H1 (cell line): ENCODE measurements at regions not wholly inside any gene's neighbourhood (a gene's known extent, or its start where the extent isn't known, plus 50 kb on each side); places are given as distances from the start of the nearest gene placed in this dataset.

ENCODE experiments used
- CTCF ChIA-PET: fragments of 300-600 bp; sonication (Branson Sonifier 250); formaldehyde crosslinking; loops from one replicate; lab custom pipeline; 2021; ENCODE audit not compliant: partially characterized antibody; lab: Charles Lee
- POLR2A ChIA-PET: fragments of 300-600 bp; sonication (Branson Sonifier 250); formaldehyde crosslinking; loops from one replicate; lab custom pipeline; 2021; ENCODE audit warnings: inconsistent platforms; ENCODE audit not compliant: partially characterized antibody; lab: Charles Lee
- DNase-seq, 2 experiments: peaks; one replicate each; pipeline versions ENCODE4 v3.0.0 to v3.0.0-alpha.2; 2010 to 2022; ENCODE audit warnings: low spot score in 2 of 2, low read depth in 1 of 2, mixed read lengths in 1 of 2
- FAIRE-seq: peaks from 2 replicates; lab custom pipeline; 2011; peaks lifted over from hg19 to GRCh38; lab: Jason Lieb, UNC
- H2AFZ ChIP-seq: 2 replicates; pipeline ENCODE4 v1.8.1; 2012; ENCODE audit warnings: low read length, inconsistent platforms
- H2AK5ac ChIP-seq: 2 replicates; pipeline ENCODE4 v1.6.1; 2013; ENCODE audit warnings: low read depth, low read length
- H2BK120ac ChIP-seq: replicated peaks from 2 replicates; pipeline ENCODE3; 2013; ENCODE audit warnings: low read depth, low read length, inconsistent platforms
- H2BK12ac ChIP-seq: 2 replicates; pipeline ENCODE4 v1.6.1; 2013; ENCODE audit warnings: low read depth, low read length
- H2BK15ac ChIP-seq: 2 replicates; pipeline ENCODE4 v1.6.1; 2013; ENCODE audit warnings: low read length
- H2BK20ac ChIP-seq: 2 replicates; pipeline ENCODE4 v1.6.1; 2013; ENCODE audit warnings: low read length
- H2BK5ac ChIP-seq: 2 replicates; pipeline ENCODE4 v1.6.1; 2013; ENCODE audit warnings: low read depth, low read length
- H3K14ac ChIP-seq: 2 replicates; pipeline ENCODE4 v1.6.1; 2013; ENCODE audit warnings: inconsistent platforms; ENCODE audit not compliant: insufficient read length
- H3K18ac ChIP-seq: 2 replicates; pipeline ENCODE4 v1.6.1; 2013; ENCODE audit warnings: low read length; ENCODE audit errors: extremely low read depth
- H3K23ac ChIP-seq: 2 replicates; pipeline ENCODE4 v1.6.1; 2013; ENCODE audit warnings: inconsistent platforms; ENCODE audit not compliant: insufficient read length
- H3K23me2 ChIP-seq: 2 replicates; pipeline ENCODE4 v1.6.1; 2013; ENCODE audit warnings: low read depth, low read length
- H3K27ac ChIP-seq: 2 replicates; pipeline ENCODE4 v1.6.1; 2011; ENCODE audit warnings: low read depth, low read length, inconsistent platforms
- H3K27me3 ChIP-seq, 4 experiments: replicated peaks in 1 of 4; 1 replicate in 1 of 4; 2 replicates in 3 of 4; pipeline versions ENCODE4 v1.6.1 to v1.8.1; 2011 to 2013; ENCODE audit warnings: low read length in 3 of 4, mild to moderate bottlenecking in 3 of 4, inconsistent platforms in 2 of 4, mixed read lengths in 2 of 4, moderate library complexity in 1 of 4; ENCODE audit not compliant: control insufficient read depth in 3 of 4, insufficient read depth in 3 of 4; ENCODE audit errors: extremely low read depth in 1 of 4
- H3K36me3 ChIP-seq, 4 experiments: 2 replicates each; pipeline versions ENCODE4 v1.6.1 to v1.8.1; 2011 to 2013; ENCODE audit warnings: mild to moderate bottlenecking in 4 of 4, low read length in 3 of 4, moderate library complexity in 2 of 4, control low read depth in 1 of 4, inconsistent platforms in 1 of 4; ENCODE audit not compliant: insufficient read depth in 4 of 4, control insufficient read depth in 2 of 4
- H3K4ac ChIP-seq: replicated peaks from 2 replicates; pipeline ENCODE3; 2013; ENCODE audit warnings: low read length, low read depth, mixed read lengths, inconsistent platforms; ENCODE audit not compliant: insufficient read length
- H3K4me1 ChIP-seq, 4 experiments: replicated peaks in 1 of 4; 1 replicate in 1 of 4; 2 replicates in 3 of 4; pipeline versions ENCODE4 v1.6.1 to v1.8.1; 2011 to 2013; ENCODE audit warnings: low read length in 3 of 4, inconsistent platforms in 2 of 4, mixed read lengths in 1 of 4; ENCODE audit not compliant: insufficient read depth in 4 of 4, control insufficient read depth in 3 of 4
- H3K4me2 ChIP-seq, 2 experiments: 2 replicates each; pipeline versions ENCODE4 v1.6.1 to v1.8.1; 2011 to 2013; ENCODE audit warnings: low read depth in 2 of 2, low read length in 2 of 2, control low read depth in 1 of 2, inconsistent platforms in 1 of 2, mild to moderate bottlenecking in 1 of 2; ENCODE audit not compliant: insufficient read depth in 1 of 2
- H3K4me3 ChIP-seq, 4 experiments: fragments of 200-600, 300-600 bp in 1 of 4; sonication (generic), shearing (Covaris generic), sonication (Bioruptor Twin) in 1 of 4; 2 replicates each; pipeline versions ENCODE4 v1.5.1 to v1.8.1; 2011 to 2016; ENCODE audit warnings: low read length in 4 of 4, low read depth in 3 of 4, control low read depth in 2 of 4, inconsistent platforms in 2 of 4, mild to moderate bottlenecking in 2 of 4, mixed read lengths in 1 of 4, moderate library complexity in 1 of 4; ENCODE audit not compliant: insufficient read depth in 2 of 4; ENCODE audit errors: extremely low read depth in 1 of 4
- H3K56ac ChIP-seq: replicated peaks from 2 replicates; pipeline ENCODE3; 2013; ENCODE audit warnings: low read depth, mild to moderate bottlenecking, mixed read lengths, low read length, inconsistent platforms; ENCODE audit not compliant: insufficient read length
- H3K79me1 ChIP-seq: 2 replicates; pipeline ENCODE4 v1.6.1; 2013; ENCODE audit warnings: low read depth, low read length, control low read depth
- H3K79me2 ChIP-seq, 2 experiments: 2 replicates each; pipeline versions ENCODE4 v1.6.1 to v1.8.1; 2012 to 2013; ENCODE audit warnings: low read length in 2 of 2, mild to moderate bottlenecking in 2 of 2, inconsistent platforms in 1 of 2; ENCODE audit not compliant: insufficient read depth in 2 of 2, control insufficient read depth in 1 of 2
- H3K9ac ChIP-seq, 4 experiments: replicated peaks in 1 of 4; 1 replicate in 1 of 4; 2 replicates in 3 of 4; pipeline versions ENCODE4 v1.6.1 to v1.8.1; 2011 to 2013; ENCODE audit warnings: low read depth in 3 of 4, low read length in 3 of 4, control low read depth in 2 of 4, mild to moderate bottlenecking in 2 of 4, moderate library complexity in 2 of 4, inconsistent platforms in 1 of 4; ENCODE audit errors: extremely low read depth in 1 of 4
- H3K9me3 ChIP-seq, 2 experiments: 2 replicates each; pipeline versions ENCODE4 v1.6.1 to v1.8.1; 2012 to 2013; ENCODE audit warnings: mild to moderate bottlenecking in 2 of 2, moderate library complexity in 2 of 2, control low read depth in 1 of 2, inconsistent platforms in 1 of 2, low read depth in 1 of 2, low read length in 1 of 2, mixed read lengths in 1 of 2; ENCODE audit not compliant: insufficient read depth in 2 of 2
- H4K20me1 ChIP-seq, 2 experiments: replicated peaks in 1 of 2; 2 replicates each; pipeline versions ENCODE3 to v1.8.1; 2011 to 2013; ENCODE audit warnings: inconsistent platforms in 2 of 2, low read length in 2 of 2, mild to moderate bottlenecking in 1 of 2; ENCODE audit not compliant: insufficient read depth in 2 of 2, control insufficient read depth in 1 of 2
- H4K5ac ChIP-seq: 2 replicates; pipeline ENCODE4 v1.6.1; 2013; ENCODE audit warnings: low read length, low read depth, mixed read lengths, inconsistent platforms; ENCODE audit not compliant: insufficient read length
- H4K8ac ChIP-seq: 2 replicates; pipeline ENCODE4 v1.8.0; 2013; ENCODE audit warnings: mild to moderate bottlenecking, moderate library complexity, low read length, inconsistent platforms; ENCODE audit not compliant: insufficient read depth; ENCODE audit errors: extremely low read depth
- H4K91ac ChIP-seq: replicated peaks from 2 replicates; pipeline ENCODE3; 2013; ENCODE audit warnings: low read length, mixed read lengths, inconsistent platforms; ENCODE audit not compliant: insufficient read length
- BCL11A ChIP-seq, 2 experiments: IDR thresholded peaks; one replicate each; pipeline ENCODE4 v1.6.1; 2011; ENCODE audit warnings: low read depth in 2 of 2, low read length in 2 of 2, mild to moderate bottlenecking in 2 of 2
- CBX5 ChIP-seq: fragments of 300-800, 300-1000 bp; sonication (generic); IDR thresholded peaks from 2 replicates; pipeline ENCODE4 v1.7.1; 2016; ENCODE audit warnings: antibody characterized with exemption, low read length, low read depth
- EZH2 ChIP-seq: fragments of 200-600 bp; sonication (generic); IDR thresholded peaks from 2 replicates; pipeline ENCODE4 v1.7.1; 2012; ENCODE audit warnings: low read depth, mild to moderate bottlenecking, moderate library complexity, low read length, inconsistent platforms; ENCODE audit not compliant: severe bottlenecking
- JUND ChIP-seq: IDR thresholded peaks from 2 replicates; pipeline ENCODE4 v1.6.1; 2011; ENCODE audit warnings: mild to moderate bottlenecking, improper control_type of control experiment, low read length
- KDM1A ChIP-seq: fragments of 200-600, 300-600 bp; sonication (generic); IDR thresholded peaks from 2 replicates; pipeline ENCODE4 v1.7.1; 2016; ENCODE audit warnings: mild to moderate bottlenecking, low read length, borderline replicate concordance
- RAD21 ChIP-seq, 2 experiments: IDR thresholded peaks in 1 of 2; conservative IDR thresholded peaks in 1 of 2; 2 replicates each; pipeline ENCODE4 v1.6.1; 2011; ENCODE audit warnings: low read depth in 2 of 2, low read length in 2 of 2, improper control_type of control experiment in 1 of 2, inconsistent platforms in 1 of 2, mild to moderate bottlenecking in 1 of 2, moderate library complexity in 1 of 2
- RXRA ChIP-seq: IDR thresholded peaks from 2 replicates; pipeline ENCODE4 v1.6.1; 2011; ENCODE audit warnings: low read depth, mild to moderate bottlenecking, low read length, moderate library complexity; ENCODE audit not compliant: insufficient read depth
- SIN3A ChIP-seq, 2 experiments: IDR thresholded peaks in 1 of 2; conservative IDR thresholded peaks in 1 of 2; 2 replicates each; pipeline ENCODE4 v1.6.1; 2011 to 2012; ENCODE audit warnings: low read length in 2 of 2, improper control_type of control experiment in 1 of 2, low read depth in 1 of 2, mild to moderate bottlenecking in 1 of 2
- SIRT6 ChIP-seq: IDR thresholded peaks from one replicate; pipeline ENCODE4 v1.7.1; 2012; ENCODE audit warnings: low read length, inconsistent platforms
- SRF ChIP-seq: IDR thresholded peaks from 2 replicates; pipeline ENCODE4 v1.6.1; 2011; ENCODE audit warnings: mild to moderate bottlenecking, low read depth, low read length, moderate library complexity
- TAF1 ChIP-seq: IDR thresholded peaks from 2 replicates; pipeline ENCODE4 v1.6.1; 2011; ENCODE audit warnings: mild to moderate bottlenecking, low read depth, low read length
- YY1 ChIP-seq: IDR thresholded peaks from 2 replicates; pipeline ENCODE4 v1.6.1; 2011; ENCODE audit warnings: low read depth, mild to moderate bottlenecking, low read length
- WGBS, 2 experiments: shearing (Covaris generic) in 1 of 2; methylation state at CpG; one replicate each; pipeline versions ENCODE4 v1.1.6 to v1.1.7; 2013 to 2015; ENCODE audit warnings: low lambda C conversion rate in 2 of 2, mixed read lengths in 2 of 2, inconsistent platforms in 1 of 2, low coverage in 1 of 2, missing lambda C conversion rate in 1 of 2; ENCODE audit not compliant: insufficient replicate concordance in 2 of 2, insufficient coverage in 1 of 2, insufficient read length in 1 of 2; ENCODE audit errors: extremely low coverage in 1 of 2, missing lambda C conversion rate in 1 of 2; 5-methylcytosine and 5-hydroxymethylcytosine counted together
- TF ChIP-seq, protein P1 (sequence below): IDR thresholded peaks from 2 replicates; pipeline ENCODE4 v1.6.1; 2012; ENCODE audit warnings: low read length, inconsistent platforms

DNA sequence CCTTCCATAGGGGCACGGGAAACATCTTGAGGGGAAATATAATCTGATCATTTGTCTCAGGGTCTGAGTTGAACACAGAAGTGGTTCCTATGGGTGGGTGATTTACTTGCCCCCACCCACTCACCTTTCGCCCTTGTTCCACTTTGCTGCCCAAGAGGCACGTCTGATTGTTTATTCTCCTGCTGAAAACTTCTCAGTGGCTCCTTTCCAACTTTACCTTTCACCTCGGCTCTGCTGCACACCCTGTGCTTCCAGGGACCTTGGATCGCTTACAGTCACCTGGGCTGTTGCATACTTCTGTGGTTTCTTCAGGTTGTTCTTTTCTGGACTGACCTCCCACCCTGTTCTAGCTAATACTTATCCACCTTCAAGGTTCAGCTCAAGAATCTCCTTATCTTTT, 213.4 kb upstream of the JADE1 start:
- Histone ChIP-seq H3K36me3 (no peaks in the 10 kb centered on the region), H2BK5ac (no peak overlapping the region), H3K23me2 (no peaks in the 10 kb centered on the region), H3K79me1 (no peaks in the 10 kb centered on the region), H3K27ac (no peak overlapping the region), H2BK120ac (no peak overlapping the region), H2AK5ac (no peak overlapping the region), H3K4me3 (no peak overlapping the region), H3K23ac (no peak overlapping the region), H3K9me3 (peaks cover 3 to 8% of the 10 kb centered on the region in 2 experiments), H4K5ac (no peak overlapping the region), H3K14ac (no peak overlapping the region), H3K4me2 (no peak overlapping the region), H4K91ac (no peak overlapping the region), H2AFZ (no peak overlapping the region), H3K4ac (no peak overlapping the region), H3K79me2 (no peaks in the 10 kb centered on the region), H3K9ac (no peak overlapping the region), H2BK20ac (no peak overlapping the region), H3K18ac (no peak overlapping the region), H4K20me1 (no peaks in the 10 kb centered on the region), H3K27me3 (no peaks in the 10 kb centered on the region), H2BK12ac (no peak overlapping the region), H3K56ac (no peak overlapping the region), H2BK15ac (no peak overlapping the region; the same call in 1 of the 2 replicates), H4K8ac (no peak overlapping the region), H3K4me1 (peaks cover 0 to 2% (median 0%) of the 10 kb centered on the region in 4 experiments; a peak in 3 of 7 replicates)
- ChIA-PET POLR2A (no interaction called here), CTCF (no interaction called here)
- 89% methylated on average over 5 of the region's 5 CpGs; no CpG with 5 or more reads in 1 of the 2 experiments for WGBS, 2 experiments
- DNase-seq (peak in 1 of 2 experiments; percentile 14), FAIRE-seq (no peak)
- TF ChIP-seq, protein P1, sequence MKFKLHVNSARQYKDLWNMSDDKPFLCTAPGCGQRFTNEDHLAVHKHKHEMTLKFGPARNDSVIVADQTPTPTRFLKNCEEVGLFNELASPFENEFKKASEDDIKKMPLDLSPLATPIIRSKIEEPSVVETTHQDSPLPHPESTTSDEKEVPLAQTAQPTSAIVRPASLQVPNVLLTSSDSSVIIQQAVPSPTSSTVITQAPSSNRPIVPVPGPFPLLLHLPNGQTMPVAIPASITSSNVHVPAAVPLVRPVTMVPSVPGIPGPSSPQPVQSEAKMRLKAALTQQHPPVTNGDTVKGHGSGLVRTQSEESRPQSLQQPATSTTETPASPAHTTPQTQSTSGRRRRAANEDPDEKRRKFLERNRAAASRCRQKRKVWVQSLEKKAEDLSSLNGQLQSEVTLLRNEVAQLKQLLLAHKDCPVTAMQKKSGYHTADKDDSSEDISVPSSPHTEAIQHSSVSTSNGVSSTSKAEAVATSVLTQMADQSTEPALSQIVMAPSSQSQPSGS = no peak
- no peak for TF ChIP-seq RXRA
- no peak for TF ChIP-seq SIN3A (conservative IDR thresholded peaks at IDR 0.05 in 1 of 2, IDR thresholded peaks at IDR 0.05 in 1 of 2; ENCODE audit: low read depth in 1 of 2, low read length in 2 of 2)
- no peak for TF ChIP-seq BCL11A (IDR thresholded peaks at IDR 0.05; ENCODE audit: low read depth in 2 of 2, low read length in 2 of 2)
- no peak for TF ChIP-seq KDM1A
- TF ChIP-seq TAF1 = no peak
- no peak for TF ChIP-seq CBX5
- TF ChIP-seq YY1 = no peak
- no peak for TF ChIP-seq SIRT6
- TF ChIP-seq EZH2 = no peak
- TF ChIP-seq RAD21 (IDR thresholded peaks at IDR 0.05 in 1 of 2, conservative IDR thresholded peaks at IDR 0.05 in 1 of 2; ENCODE audit: low read depth in 2 of 2, low read length in 2 of 2) = no peak
- no peak for TF ChIP-seq JUND
- TF ChIP-seq SRF = no peak
